Suppressor macrophage (primary cell): ENCODE measurements at regions not wholly inside any gene's neighbourhood (a gene's known extent, or its start where the extent isn't known, plus 50 kb on each side); places are given as distances from the start of the nearest gene placed in this dataset.
A peak's percentile ranks its signal among the peaks of the same experiment; 100 is the strongest.

Experiments
- DNase-seq, 4 experiments: peaks; one replicate each; pipeline ENCODE4 v3.0.0-alpha.2; 2020 to 2022

GRCh38 chr13:50071379-50071778 is 56.1 kb downstream of the KCNRG start:
- no peak for DNase-seq

- DNase-seq: no peak
Observed at GRCh38 chr13:50072676-50073075, 57.4 kb downstream of the KCNRG start.

- no peak for DNase-seq
Observed at GRCh38 chr13:50073340-50073739, 58.1 kb downstream of the KCNRG start.

GRCh38 chr13:50074843-50075242 is 59.6 kb downstream of the KCNRG start:
- no peak for DNase-seq

GRCh38 chr13:50075619-50076097 is 60.4 kb downstream of the KCNRG start:
- no peak for DNase-seq

- no peak for DNase-seq
Observed at GRCh38 chr13:50077431-50077830, 62.2 kb downstream of the KCNRG start.

GRCh38 chr13:50078231-50078894 is 63.1 kb downstream of the KCNRG start:
- DNase-seq: no peak

GRCh38 chr13:50078895-50079654 is 63.8 kb downstream of the KCNRG start:
- DNase-seq: no peak

GRCh38 chr13:50079655-50080202 is 64.5 kb downstream of the KCNRG start:
- no peak for DNase-seq

- DNase-seq: peak; percentile 29 to 57 (median 53)
Observed at GRCh38 chr13:50080203-50080910, 65.1 kb downstream of the KCNRG start.

GRCh38 chr13:50080911-50081678 is 65.9 kb downstream of the KCNRG start:
- peak; percentile 34 to 56 (median 38) for DNase-seq

- DNase-seq: peak; percentile 98 to 99 (median 98)
Observed at GRCh38 chr13:50081679-50082425, 66.6 kb downstream of the KCNRG start.

- peak; percentile 60 to 70 (median 64) for DNase-seq
Observed at GRCh38 chr13:50082426-50083281, 67.4 kb downstream of the KCNRG start.

GRCh38 chr13:50085063-50085462 is 69.8 kb downstream of the KCNRG start:
- peak; percentile 11 to 76 (median 34) for DNase-seq

- DNase-seq: no peak
Observed at GRCh38 chr13:50089633-50090032, 74.4 kb downstream of the KCNRG start.

- no peak for DNase-seq
Observed at GRCh38 chr13:50090211-50090610, 75.0 kb downstream of the KCNRG start.

- DNase-seq: no peak
Observed at GRCh38 chr13:50094615-50095293, 79.5 kb downstream of the KCNRG start.

GRCh38 chr13:50098693-50099092 is 83.4 kb downstream of the KCNRG start:
- DNase-seq: no peak

GRCh38 chr13:50099473-50099872 is 84.2 kb downstream of the KCNRG start:
- DNase-seq: no peak

- no peak for DNase-seq
Observed at GRCh38 chr13:50101590-50101989, 86.3 kb downstream of the KCNRG start.
